H9 (cell line): ENCODE measurements at regions not wholly inside any gene's neighbourhood (a gene's known extent, or its start where the extent isn't known, plus 50 kb on each side); places are given as distances from the start of the nearest gene placed in this dataset.

Experiments
- DNase-seq: peaks from one replicate; pipeline ENCODE4 v3.0.0-alpha.2; 2017
- H2AFZ ChIP-seq: one replicate; pipeline ENCODE4 v1.6.1; 2013; ENCODE audit warnings: mild to moderate bottlenecking, low read length, control low read depth, moderate library complexity
- H2AK5ac ChIP-seq: 2 replicates; pipeline ENCODE4 v1.6.1; 2013; ENCODE audit warnings: low read length, control low read depth, mixed read lengths; ENCODE audit not compliant: insufficient read length
- H2BK120ac ChIP-seq: one replicate; pipeline ENCODE4 v1.6.1; 2013; ENCODE audit warnings: low read depth, mild to moderate bottlenecking, low read length, control low read depth, inconsistent platforms; ENCODE audit not compliant: poor library complexity, severe bottlenecking
- H2BK12ac ChIP-seq: 2 replicates; pipeline ENCODE4 v1.6.1; 2013; ENCODE audit warnings: low read length, control low read depth, mixed read lengths, low read depth; ENCODE audit not compliant: insufficient read length
- H2BK15ac ChIP-seq: 2 replicates; pipeline ENCODE4 v1.6.1; 2013; ENCODE audit warnings: low read depth, low read length, control low read depth
- H2BK20ac ChIP-seq: one replicate; pipeline ENCODE4 v1.6.1; 2013; ENCODE audit warnings: low read depth, mild to moderate bottlenecking, low read length, control low read depth, inconsistent platforms; ENCODE audit not compliant: poor library complexity, severe bottlenecking
- H2BK5ac ChIP-seq: 2 replicates; pipeline ENCODE4 v1.6.1; 2013; ENCODE audit warnings: low read length, control low read depth, mixed read lengths; ENCODE audit not compliant: insufficient read length
- H3K14ac ChIP-seq: 2 replicates; pipeline ENCODE4 v1.6.1; 2013; ENCODE audit warnings: low read length, control low read depth; ENCODE audit not compliant: insufficient read depth
- H3K18ac ChIP-seq: 2 replicates; pipeline ENCODE4 v1.6.1; 2013; ENCODE audit warnings: low read depth, mild to moderate bottlenecking, mixed read lengths, low read length, control low read depth; ENCODE audit not compliant: insufficient read length
- H3K23ac ChIP-seq: 2 replicates; pipeline ENCODE4 v1.6.1; 2013; ENCODE audit warnings: low read length, control low read depth, mixed read lengths, low read depth; ENCODE audit not compliant: insufficient read length
- H3K23me2 ChIP-seq: 2 replicates; pipeline ENCODE4 v1.6.1; 2013; ENCODE audit warnings: low read depth, mild to moderate bottlenecking, mixed read lengths, low read length, control low read depth; ENCODE audit not compliant: insufficient read length, poor library complexity, severe bottlenecking
- H3K27ac ChIP-seq: 2 replicates; pipeline ENCODE4 v1.5.1; 2013; ENCODE audit warnings: low read length, control low read depth, mixed read lengths, low read depth; ENCODE audit not compliant: insufficient read length
- H3K27me3 ChIP-seq: 2 replicates; pipeline ENCODE4 v1.6.1; 2013; ENCODE audit warnings: low read length, control low read depth, inconsistent platforms; ENCODE audit not compliant: insufficient read depth
- H3K4ac ChIP-seq: 2 replicates; pipeline ENCODE4 v1.6.1; 2013; ENCODE audit warnings: low read depth, mild to moderate bottlenecking, control low read depth, inconsistent platforms, low read length, moderate library complexity
- H3K4me1 ChIP-seq: 2 replicates; pipeline ENCODE4 v1.6.1; 2013; ENCODE audit warnings: low read length, control low read depth, inconsistent platforms; ENCODE audit not compliant: insufficient read depth
- H3K4me2 ChIP-seq: 2 replicates; pipeline ENCODE4 v1.6.1; 2013; ENCODE audit warnings: low read length, control low read depth, mixed read lengths; ENCODE audit not compliant: insufficient read length, insufficient read depth
- H3K56ac ChIP-seq: 2 replicates; pipeline ENCODE4 v1.6.1; 2013; ENCODE audit warnings: low read depth, mild to moderate bottlenecking, mixed read lengths, low read length, control low read depth; ENCODE audit not compliant: insufficient read length
- H3K79me1 ChIP-seq: 2 replicates; pipeline ENCODE4 v1.6.1; 2013; ENCODE audit warnings: low read depth, mild to moderate bottlenecking, moderate library complexity, low read length, control low read depth, inconsistent platforms; ENCODE audit not compliant: insufficient read depth, poor library complexity, severe bottlenecking
- H3K79me2 ChIP-seq: 2 replicates; pipeline ENCODE4 v1.6.1; 2013; ENCODE audit warnings: low read length, control low read depth, inconsistent platforms; ENCODE audit not compliant: insufficient read depth
- H3K9ac ChIP-seq: 2 replicates; pipeline ENCODE4 v1.6.1; 2013; ENCODE audit warnings: low read length, control low read depth, mixed read lengths; ENCODE audit not compliant: insufficient read length; ENCODE audit errors: extremely low read depth
- H3K9me3 ChIP-seq: one replicate; pipeline ENCODE4 v1.6.1; 2013; ENCODE audit warnings: low read depth, low read length, inconsistent platforms; ENCODE audit not compliant: control insufficient read depth
- H3T11ph ChIP-seq: one replicate; pipeline ENCODE4 v1.6.1; 2013; ENCODE audit warnings: mild to moderate bottlenecking, low read length, control low read depth, inconsistent platforms
- H4K20me1 ChIP-seq: one replicate; pipeline ENCODE4 v1.6.1; 2013; ENCODE audit not compliant: control insufficient read depth, insufficient read length, insufficient read depth
- H4K5ac ChIP-seq: 2 replicates; pipeline ENCODE4 v1.6.1; 2013; ENCODE audit warnings: low read depth, mild to moderate bottlenecking, mixed read lengths, low read length, control low read depth; ENCODE audit not compliant: insufficient read length
- H4K8ac ChIP-seq: replicated peaks from 2 replicates; pipeline ENCODE4 v1.6.1; 2013; ENCODE audit warnings: low read length, control low read depth, mixed read lengths, low read depth; ENCODE audit not compliant: insufficient read length
- H4K91ac ChIP-seq: 2 replicates; pipeline ENCODE4 v1.6.1; 2013; ENCODE audit warnings: low read depth, mild to moderate bottlenecking, moderate library complexity, mixed read lengths, low read length, control low read depth; ENCODE audit not compliant: insufficient read length
- H3K27ac Mint-ChIP-seq, 3 experiments: 2 replicates in 2 of 3; 3 replicates in 1 of 3; pipeline ENCODE4 v1.8.0; 2020 to 2021; ENCODE audit warnings: mixed read lengths in 3 of 3, mild to moderate bottlenecking in 1 of 3, moderate library complexity in 1 of 3
- H3K27me3 Mint-ChIP-seq: 2 replicates; pipeline ENCODE4 v1.8.0; 2021; ENCODE audit warnings: low read depth, mild to moderate bottlenecking, moderate library complexity, mixed read lengths
- H3K36me3 Mint-ChIP-seq, 3 experiments: 2 replicates in 2 of 3; 3 replicates in 1 of 3; pipeline ENCODE4 v1.8.0; 2020 to 2021; ENCODE audit warnings: low read depth in 3 of 3, mixed read lengths in 3 of 3; ENCODE audit not compliant: insufficient read depth in 1 of 3
- H3K4me1 Mint-ChIP-seq, 2 experiments: 2 replicates each; pipeline ENCODE4 v1.8.0; 2020; ENCODE audit warnings: mixed read lengths in 2 of 2
- H3K4me3 Mint-ChIP-seq, 2 experiments: 2 replicates in 1 of 2; 3 replicates in 1 of 2; pipeline ENCODE4 v1.8.0; 2020 to 2021; ENCODE audit warnings: mild to moderate bottlenecking in 2 of 2, mixed read lengths in 2 of 2, moderate library complexity in 1 of 2
- H3K9me3 Mint-ChIP-seq, 2 experiments: 2 replicates in 1 of 2; 3 replicates in 1 of 2; pipeline ENCODE4 v1.8.0; 2020; ENCODE audit warnings: mild to moderate bottlenecking in 2 of 2, mixed read lengths in 2 of 2, moderate library complexity in 1 of 2
- TF ChIP-seq, protein P1 (sequence below): fragments of 200-600 bp; sonication (generic); conservative IDR thresholded peaks from 3 replicates; pipeline ENCODE4 v1.8.0; 2021; ENCODE audit warnings: antibody characterized with exemption, mild to moderate bottlenecking

DNA sequence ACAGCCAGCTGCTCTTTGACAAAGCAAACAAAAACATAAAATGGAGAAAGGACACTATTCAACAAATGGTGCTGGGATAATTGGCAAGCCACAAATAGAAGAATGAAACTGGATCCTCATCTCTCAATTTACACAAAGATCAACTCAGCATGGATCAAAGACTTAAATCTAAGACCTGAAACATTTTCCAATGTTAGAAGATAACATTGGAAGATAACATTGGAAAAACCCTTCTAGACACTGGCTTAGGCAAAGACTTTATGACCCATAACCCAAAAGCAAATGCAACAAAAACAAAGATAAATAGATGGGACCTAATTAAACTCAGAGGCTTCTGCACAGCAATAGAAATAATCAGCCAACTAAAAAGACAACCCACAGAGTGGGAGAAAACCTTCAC lies 425.7 kb upstream of the SEMA3D start:
- Mint-ChIP-seq H3K27me3 (no peaks in the 10 kb centered on the region), H3K9me3 (peaks cover 0 to 7% of the 10 kb centered on the region in 2 experiments; a peak in 2 of 5 replicates)
- no peak for DNase-seq

More for the DNA sequence above, 425.7 kb upstream of the SEMA3D start:
- H3K79me2 ChIP-seq, result no peaks in the 10 kb centered on the region
- no peak overlapping the region for H2BK15ac ChIP-seq
- H3K4me2 ChIP-seq, result no peak overlapping the region
- H2BK20ac ChIP-seq, result no peak overlapping the region
- TF ChIP-seq, protein P1, sequence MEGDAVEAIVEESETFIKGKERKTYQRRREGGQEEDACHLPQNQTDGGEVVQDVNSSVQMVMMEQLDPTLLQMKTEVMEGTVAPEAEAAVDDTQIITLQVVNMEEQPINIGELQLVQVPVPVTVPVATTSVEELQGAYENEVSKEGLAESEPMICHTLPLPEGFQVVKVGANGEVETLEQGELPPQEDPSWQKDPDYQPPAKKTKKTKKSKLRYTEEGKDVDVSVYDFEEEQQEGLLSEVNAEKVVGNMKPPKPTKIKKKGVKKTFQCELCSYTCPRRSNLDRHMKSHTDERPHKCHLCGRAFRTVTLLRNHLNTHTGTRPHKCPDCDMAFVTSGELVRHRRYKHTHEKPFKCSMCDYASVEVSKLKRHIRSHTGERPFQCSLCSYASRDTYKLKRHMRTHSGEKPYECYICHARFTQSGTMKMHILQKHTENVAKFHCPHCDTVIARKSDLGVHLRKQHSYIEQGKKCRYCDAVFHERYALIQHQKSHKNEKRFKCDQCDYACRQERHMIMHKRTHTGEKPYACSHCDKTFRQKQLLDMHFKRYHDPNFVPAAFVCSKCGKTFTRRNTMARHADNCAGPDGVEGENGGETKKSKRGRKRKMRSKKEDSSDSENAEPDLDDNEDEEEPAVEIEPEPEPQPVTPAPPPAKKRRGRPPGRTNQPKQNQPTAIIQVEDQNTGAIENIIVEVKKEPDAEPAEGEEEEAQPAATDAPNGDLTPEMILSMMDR, result no peak
- H3T11ph ChIP-seq, result no peak overlapping the region
- H3K27ac Mint-ChIP-seq, result no peak overlapping the region
- no peak overlapping the region for H3K18ac ChIP-seq
- H4K8ac ChIP-seq, result no peak overlapping the region
- H3K27ac ChIP-seq, result no peak overlapping the region
- H3K56ac ChIP-seq, result no peak overlapping the region
- no peak overlapping the region for H4K5ac ChIP-seq
- H2AFZ ChIP-seq, result no peak overlapping the region
- H2BK12ac ChIP-seq, result no peak overlapping the region
- no peaks in the 10 kb centered on the region for H3K4me1 Mint-ChIP-seq
- H3K23ac ChIP-seq, result no peak overlapping the region
- no peaks in the 10 kb centered on the region for H3K4me1 ChIP-seq
- no peaks in the 10 kb centered on the region for H3K27me3 ChIP-seq
- H3K9me3 ChIP-seq, result no peaks in the 10 kb centered on the region
- no peak overlapping the region for H4K91ac ChIP-seq
- no peak overlapping the region for H3K9ac ChIP-seq
- H3K4ac ChIP-seq, result no peak overlapping the region
- no peaks in the 10 kb centered on the region for H3K23me2 ChIP-seq
- no peak overlapping the region for H3K4me3 Mint-ChIP-seq
- no peaks in the 10 kb centered on the region for H4K20me1 ChIP-seq
- H3K79me1 ChIP-seq, result no peaks in the 10 kb centered on the region
- peaks cover 0 to 9% (median 0%) of the 10 kb centered on the region in 3 experiments; a peak in 3 of 7 replicates for H3K36me3 Mint-ChIP-seq
- no peak overlapping the region for H2BK120ac ChIP-seq
- H2AK5ac ChIP-seq, result no peak overlapping the region
- no peak overlapping the region for H3K14ac ChIP-seq
- H2BK5ac ChIP-seq, result no peak overlapping the region
